22Rv1 (cell line): ENCODE measurements at regions not wholly inside any gene's neighbourhood (a gene's known extent, or its start where the extent isn't known, plus 50 kb on each side); places are given as distances from the start of the nearest gene placed in this dataset.

Source experiments
- H3K27ac ChIP-seq: fragments of 450-650 bp; 2 replicates; pipeline ENCODE4 v1.5.1; 2017
- CTCF ChIP-seq: fragments of 450-650 bp; IDR thresholded peaks from 2 replicates; pipeline ENCODE4 v1.5.1; 2017; ENCODE audit warnings: mild to moderate bottlenecking
- ZFX ChIP-seq: fragments of 450-650 bp; IDR thresholded peaks from 2 replicates; pipeline ENCODE4 v1.6.1; 2017; ENCODE audit warnings: antibody characterized with exemption, borderline replicate concordance

DNA sequence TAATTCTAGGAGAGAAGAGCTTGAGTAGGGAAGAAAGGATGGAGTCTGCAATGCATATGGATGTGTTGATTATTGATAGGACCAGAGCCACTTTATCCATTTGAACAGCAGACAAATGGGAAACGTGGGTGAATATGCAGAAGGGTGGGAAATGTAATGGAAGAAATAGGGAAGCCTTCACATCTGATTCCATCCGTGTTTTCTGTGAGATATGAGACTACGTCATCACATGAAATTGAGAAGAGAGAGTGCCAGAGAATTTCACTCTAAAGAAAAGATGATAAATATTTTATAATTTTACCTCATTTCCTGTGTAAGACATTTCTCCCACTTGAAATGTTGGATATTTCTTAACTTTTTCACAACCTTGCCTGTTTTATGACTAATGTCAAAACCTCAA, 788.4 kb upstream of the FAM98A start:
- TF ChIP-seq CTCF = no peak
- TF ChIP-seq ZFX = no peak
- no peak overlapping the region for H3K27ac ChIP-seq

- TF ChIP-seq CTCF = no peak
- no peak for TF ChIP-seq ZFX
- no peak overlapping the region for H3K27ac ChIP-seq
Observed at GRCh38 chr2:34379586-34379985, 780.5 kb upstream of the FAM98A start.

- H3K27ac ChIP-seq = no peak overlapping the region
- no peak for TF ChIP-seq CTCF
- TF ChIP-seq ZFX = no peak
Observed at GRCh38 chr2:34373586-34374233, 774.6 kb upstream of the FAM98A start.

DNA sequence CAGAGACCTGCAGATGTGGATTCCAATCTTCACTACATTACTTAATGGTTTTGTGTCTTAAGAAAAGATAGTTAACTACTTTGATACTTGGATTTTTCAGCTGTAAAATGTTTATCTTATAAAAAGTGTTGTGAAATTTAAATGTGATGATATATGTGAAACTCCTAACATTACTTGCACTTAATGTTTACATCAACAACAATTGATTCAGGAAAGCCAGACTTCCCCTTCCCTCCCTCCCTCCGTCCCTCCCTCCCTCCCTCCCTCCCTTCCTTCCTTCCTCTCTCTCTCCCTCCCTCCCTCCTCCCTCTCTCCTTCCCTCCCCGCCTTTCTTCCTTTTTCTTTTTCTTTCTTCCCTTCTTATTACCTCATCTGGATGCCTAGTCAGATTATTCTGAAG, 773.9 kb upstream of the FAM98A start:
- no peak for TF ChIP-seq CTCF
- no peak for TF ChIP-seq ZFX
- no peak overlapping the region for H3K27ac ChIP-seq

GRCh38 chr2:34371711-34372110, 772.6 kb upstream of the FAM98A start:
- H3K27ac ChIP-seq = no peak overlapping the region
- TF ChIP-seq ZFX (no peak), CTCF (no peak)

DNA sequence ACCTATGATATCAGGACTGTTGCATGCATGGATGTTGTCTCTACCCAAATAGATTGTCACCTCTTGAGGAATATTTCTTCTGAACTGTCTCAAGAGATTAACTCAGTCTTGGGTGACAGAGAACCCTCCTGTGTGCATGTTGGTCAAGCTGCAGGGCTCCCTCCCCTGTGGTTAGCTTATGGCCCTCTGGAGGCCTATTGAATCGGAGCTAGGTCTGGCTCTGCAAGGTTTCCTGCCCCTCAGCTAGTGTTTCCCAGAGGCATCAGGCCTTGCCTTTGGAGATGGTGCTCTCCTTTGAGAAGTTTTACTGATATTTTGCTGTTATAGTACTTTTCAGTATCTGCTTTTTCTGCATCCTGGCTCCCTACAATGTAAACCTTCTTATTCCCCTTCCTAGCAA, 769.2 kb upstream of the FAM98A start:
- TF ChIP-seq ZFX (no peak), CTCF (no peak)
- H3K27ac ChIP-seq = no peak overlapping the region

GRCh38 chr2:34365932-34366331, 766.8 kb upstream of the FAM98A start:
- no peak overlapping the region for H3K27ac ChIP-seq
- TF ChIP-seq ZFX = no peak
- TF ChIP-seq CTCF = no peak
